IPS-15b (cell line): ENCODE measurements at regions not wholly inside any gene's neighbourhood (a gene's known extent, or its start where the extent isn't known, plus 50 kb on each side); places are given as distances from the start of the nearest gene placed in this dataset.

Experiments used
- H3K27me3 ChIP-seq: one replicate; pipeline ENCODE4 v1.6.1; 2013; ENCODE audit warnings: low read length; ENCODE audit not compliant: control insufficient read depth, insufficient read depth
- H3K36me3 ChIP-seq: one replicate; pipeline ENCODE4 v1.6.1; 2013; ENCODE audit warnings: low read length; ENCODE audit not compliant: control insufficient read depth, insufficient read depth
- H3K4me1 ChIP-seq: one replicate; pipeline ENCODE4 v1.6.1; 2013; ENCODE audit warnings: mild to moderate bottlenecking, low read length; ENCODE audit not compliant: control insufficient read depth, insufficient read depth
- H3K4me3 ChIP-seq: one replicate; pipeline ENCODE4 v1.5.1; 2013; ENCODE audit warnings: low read depth, low read length
- H3K9ac ChIP-seq: one replicate; pipeline ENCODE4 v1.6.1; 2013; ENCODE audit warnings: low read depth, mild to moderate bottlenecking, low read length
- H3K9me3 ChIP-seq: one replicate; pipeline ENCODE4 v1.6.1; 2013; ENCODE audit warnings: mild to moderate bottlenecking, low read length; ENCODE audit not compliant: control insufficient read depth, insufficient read depth

DNA sequence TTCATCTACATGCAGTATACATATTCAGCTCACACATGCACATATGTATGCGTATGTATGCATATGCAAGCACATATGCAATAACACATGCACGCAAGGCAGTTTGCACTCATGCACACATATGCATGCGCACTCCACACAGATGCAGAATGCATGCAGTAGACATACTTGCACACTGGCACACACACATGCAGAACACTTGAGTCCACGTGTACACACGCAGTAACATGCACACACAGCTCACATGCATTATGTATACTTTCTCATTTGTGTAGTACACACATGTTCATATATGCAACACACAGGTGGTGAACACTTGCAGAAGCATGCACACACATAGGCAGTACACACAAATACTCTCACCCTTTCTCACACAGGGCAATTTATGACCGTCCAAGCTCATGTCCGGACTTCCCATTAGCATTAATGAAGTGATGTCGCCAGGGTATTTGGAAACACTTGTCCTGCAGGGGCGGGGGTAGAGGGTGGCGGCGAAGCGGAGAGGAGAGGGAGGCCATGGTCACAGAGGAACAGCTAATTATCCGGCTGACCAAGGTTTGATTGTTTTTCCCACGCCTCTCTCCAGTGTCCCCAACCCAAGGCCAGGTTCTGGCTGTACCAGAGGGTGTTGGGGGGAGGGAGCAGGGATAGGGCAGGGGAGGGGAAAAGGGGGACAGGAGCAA lies 91.3 kb downstream of the VEGFA start:
- Histone ChIP-seq H3K9ac (no peak overlapping the region), H3K4me3 (no peak overlapping the region), H3K27me3 (no peaks in the 10 kb centered on the region), H3K9me3 (no peaks in the 10 kb centered on the region), H3K36me3 (no peaks in the 10 kb centered on the region), H3K4me1 (peaks cover 7% of the 10 kb centered on the region)

DNA sequence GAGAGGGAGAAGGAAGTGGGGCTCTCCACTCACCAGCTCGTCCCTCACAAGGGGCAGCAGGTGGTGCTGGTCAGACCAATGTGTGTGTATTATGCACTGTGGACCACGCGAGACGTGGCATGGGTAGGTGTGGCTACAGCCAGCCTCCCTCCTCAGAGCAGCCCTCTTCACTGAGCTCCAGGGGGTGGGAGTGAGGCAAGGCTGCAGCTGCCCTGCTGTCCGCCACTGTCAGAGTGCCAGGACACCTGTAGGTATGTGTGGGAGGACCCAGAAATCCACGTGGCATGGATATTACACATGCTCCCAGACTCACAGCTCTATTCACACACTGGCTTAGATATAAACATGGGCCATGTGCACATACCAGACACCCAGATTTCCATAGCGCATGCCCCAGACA lies 90.3 kb downstream of the VEGFA start:
- Histone ChIP-seq H3K9me3 (no peaks in the 10 kb centered on the region), H3K27me3 (no peaks in the 10 kb centered on the region), H3K36me3 (no peaks in the 10 kb centered on the region), H3K4me1 (peaks cover 7% of the 10 kb centered on the region), H3K9ac (no peak overlapping the region), H3K4me3 (no peak overlapping the region)

- H3K4me3 ChIP-seq = no peak overlapping the region
- peaks cover under 1% of the 10 kb centered on the region for H3K4me1 ChIP-seq
- no peaks in the 10 kb centered on the region for H3K27me3 ChIP-seq
- no peaks in the 10 kb centered on the region for H3K9me3 ChIP-seq
- H3K9ac ChIP-seq = no peak overlapping the region
- no peaks in the 10 kb centered on the region for H3K36me3 ChIP-seq
These were observed 89.2 kb downstream of the VEGFA start for GRCh38 chr6:43859213-43859612.

- Histone ChIP-seq H3K27me3 (no peaks in the 10 kb centered on the region), H3K9me3 (no peaks in the 10 kb centered on the region), H3K36me3 (no peaks in the 10 kb centered on the region), H3K9ac (no peak overlapping the region), H3K4me1 (no peaks in the 10 kb centered on the region), H3K4me3 (no peak overlapping the region)
These were observed 88.4 kb downstream of the VEGFA start for GRCh38 chr6:43858161-43859153.

DNA sequence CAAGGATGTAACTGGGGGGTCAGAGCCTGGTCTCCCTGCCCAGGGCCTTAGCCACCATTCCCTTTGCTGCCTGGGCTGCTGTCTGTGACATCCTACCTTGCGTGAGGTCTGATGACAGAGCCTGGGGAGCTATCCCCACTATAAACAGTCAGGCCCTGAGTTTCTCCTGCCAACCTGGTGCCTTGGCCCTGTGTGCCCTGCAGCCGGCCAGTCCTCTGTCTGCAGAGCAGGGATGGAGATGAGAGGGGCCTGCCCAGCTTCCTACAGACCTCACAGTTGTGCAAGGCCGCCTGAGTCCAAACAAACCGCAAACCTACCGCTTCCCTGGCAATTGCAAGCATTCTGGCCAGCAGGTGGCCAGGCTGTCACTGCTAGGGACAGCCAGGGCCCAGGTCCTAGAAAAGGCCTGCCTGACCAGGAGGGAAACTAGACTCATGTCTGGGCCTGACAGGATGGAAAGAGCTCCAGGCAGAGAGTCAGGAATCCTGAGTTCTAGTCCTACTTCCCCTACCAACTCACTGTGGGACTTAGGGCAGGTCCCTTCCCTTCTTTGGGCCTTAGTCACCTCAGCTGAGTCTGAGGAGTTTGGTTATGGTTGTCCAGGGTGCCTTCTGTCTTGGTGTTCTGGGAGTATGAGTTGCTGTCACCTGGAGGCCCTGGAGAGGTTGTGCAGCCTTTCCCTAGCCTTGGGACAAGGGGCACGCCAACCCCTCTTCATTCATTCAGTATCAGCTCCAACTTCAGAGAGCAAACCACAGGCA lies 86.2 kb downstream of the VEGFA start:
- H3K36me3 ChIP-seq = no peaks in the 10 kb centered on the region
- no peak overlapping the region for H3K9ac ChIP-seq
- H3K4me1 ChIP-seq = no peaks in the 10 kb centered on the region
- no peak overlapping the region for H3K4me3 ChIP-seq
- H3K9me3 ChIP-seq = no peaks in the 10 kb centered on the region
- H3K27me3 ChIP-seq = no peaks in the 10 kb centered on the region

DNA sequence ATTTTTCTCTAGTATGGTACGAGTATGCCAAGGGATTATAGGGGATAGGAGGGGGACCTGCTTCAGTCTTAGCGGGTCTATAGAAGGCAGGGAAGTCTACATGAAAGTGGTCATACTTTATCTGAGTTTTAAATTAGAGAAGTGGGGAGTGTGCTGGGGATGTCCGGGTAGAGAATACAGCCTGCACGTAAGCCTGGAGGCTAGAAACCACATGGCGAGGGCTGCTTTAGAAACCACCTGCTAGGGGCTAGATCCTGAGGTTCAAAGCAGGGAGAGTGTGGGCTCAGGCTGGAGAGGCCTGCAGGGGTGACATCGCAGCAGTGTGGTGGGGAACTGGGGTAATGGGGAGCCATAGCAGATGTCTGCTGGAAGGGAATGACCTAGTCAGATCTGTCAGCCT lies 85.2 kb downstream of the VEGFA start:
- H3K9ac ChIP-seq = no peak overlapping the region
- no peaks in the 10 kb centered on the region for H3K36me3 ChIP-seq
- no peaks in the 10 kb centered on the region for H3K9me3 ChIP-seq
- H3K4me3 ChIP-seq = no peak overlapping the region
- H3K27me3 ChIP-seq = no peaks in the 10 kb centered on the region
- H3K4me1 ChIP-seq = no peaks in the 10 kb centered on the region

- Histone ChIP-seq H3K27me3 (no peaks in the 10 kb centered on the region), H3K4me3 (no peak overlapping the region), H3K4me1 (no peaks in the 10 kb centered on the region), H3K9ac (no peak overlapping the region), H3K9me3 (no peaks in the 10 kb centered on the region), H3K36me3 (no peaks in the 10 kb centered on the region)
These were observed 83.1 kb downstream of the VEGFA start for GRCh38 chr6:43853066-43853650.

GRCh38 chr6:43852350-43852864 lies 82.4 kb downstream of the VEGFA start:
- Histone ChIP-seq H3K4me3 (no peak overlapping the region), H3K4me1 (no peaks in the 10 kb centered on the region), H3K36me3 (no peaks in the 10 kb centered on the region), H3K9me3 (no peaks in the 10 kb centered on the region), H3K27me3 (no peaks in the 10 kb centered on the region), H3K9ac (no peak overlapping the region)

DNA sequence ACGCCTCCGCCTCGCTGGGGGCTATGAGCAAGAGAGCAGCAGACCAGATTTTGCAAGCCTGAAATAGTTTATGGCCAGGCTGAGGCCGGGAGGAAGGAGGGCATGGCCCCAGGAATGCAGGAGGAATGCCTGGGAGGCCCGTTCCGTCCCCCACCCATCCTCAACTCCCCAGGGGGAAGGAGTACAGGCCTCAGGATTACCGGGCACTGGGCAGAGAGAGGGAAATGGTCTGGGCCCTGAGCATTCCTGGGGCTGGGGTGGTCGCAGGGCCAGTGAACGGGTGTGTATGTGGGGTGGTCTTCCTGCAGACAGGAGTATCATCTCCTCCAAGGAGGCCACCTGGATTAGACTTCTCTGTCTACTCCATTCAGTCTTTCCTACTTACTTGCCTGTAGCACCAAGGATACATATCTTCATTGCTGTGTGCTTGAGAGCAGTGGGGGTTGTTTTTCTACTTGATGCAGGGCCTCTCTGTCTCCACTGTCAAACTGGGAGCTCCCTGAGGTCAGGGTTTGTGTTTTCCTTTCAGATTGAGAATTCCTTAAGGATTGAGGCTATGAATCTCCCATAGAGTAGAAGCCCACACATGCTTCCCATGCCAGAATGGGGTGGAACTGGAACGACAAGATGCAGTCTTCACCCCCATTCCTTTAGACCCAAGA lies 81.3 kb downstream of the VEGFA start:
- Histone ChIP-seq H3K4me1 (no peaks in the 10 kb centered on the region), H3K9ac (no peak overlapping the region), H3K36me3 (no peaks in the 10 kb centered on the region), H3K9me3 (no peaks in the 10 kb centered on the region), H3K4me3 (no peak overlapping the region), H3K27me3 (no peaks in the 10 kb centered on the region)

DNA sequence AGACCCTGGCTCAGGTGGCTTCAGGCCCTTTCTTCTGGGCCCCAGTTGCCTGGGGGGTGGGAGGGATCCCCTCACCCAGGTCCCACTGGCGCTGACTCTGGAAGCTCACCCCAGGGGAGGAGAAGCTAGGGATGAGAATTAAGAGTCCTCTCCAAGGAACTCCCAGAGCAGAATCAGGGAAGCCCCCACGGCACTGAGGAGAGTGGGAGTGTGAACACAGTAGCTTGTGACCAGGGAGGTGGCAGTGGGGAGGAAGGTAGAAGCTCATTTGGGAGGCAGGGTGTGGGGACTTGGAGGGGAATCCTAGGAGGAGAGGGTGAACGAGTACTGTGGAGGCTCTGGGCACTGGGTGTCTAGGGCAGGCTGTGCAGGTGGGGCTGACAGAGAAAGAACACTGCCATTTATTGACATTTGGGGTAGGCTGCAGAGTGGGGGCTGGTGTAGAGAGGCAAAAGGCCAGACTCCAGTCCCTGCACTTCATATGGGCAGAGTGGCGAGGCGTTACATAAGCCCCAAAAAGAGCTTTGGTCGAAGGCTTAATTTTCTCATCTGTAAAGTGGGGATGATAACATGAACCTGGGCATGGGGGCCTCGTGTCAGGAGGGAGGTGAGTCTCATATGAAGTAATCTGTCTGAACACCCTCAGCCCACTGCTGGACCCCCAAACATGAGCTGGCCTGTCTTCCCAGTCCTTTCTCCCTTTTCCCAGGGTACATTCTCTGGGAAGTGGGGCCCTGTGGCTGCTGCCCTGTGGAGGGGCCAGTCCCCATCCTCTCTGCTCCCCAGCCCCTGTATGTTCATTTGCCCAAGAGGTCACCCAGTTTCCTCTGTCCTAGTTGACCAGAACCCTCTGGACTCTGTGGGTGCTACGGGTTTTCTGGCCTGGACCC lies 80.5 kb downstream of the VEGFA start:
- no peaks in the 10 kb centered on the region for H3K9me3 ChIP-seq
- H3K9ac ChIP-seq = no peak overlapping the region
- no peaks in the 10 kb centered on the region for H3K4me1 ChIP-seq
- no peaks in the 10 kb centered on the region for H3K27me3 ChIP-seq
- H3K36me3 ChIP-seq = no peaks in the 10 kb centered on the region
- no peak overlapping the region for H3K4me3 ChIP-seq
